ENCODE measurements at regions not wholly inside any gene's neighbourhood (a gene's known extent, or its start where the extent isn't known, plus 50 kb on each side); places are given as distances from the start of the nearest gene placed in this dataset.

DNA sequence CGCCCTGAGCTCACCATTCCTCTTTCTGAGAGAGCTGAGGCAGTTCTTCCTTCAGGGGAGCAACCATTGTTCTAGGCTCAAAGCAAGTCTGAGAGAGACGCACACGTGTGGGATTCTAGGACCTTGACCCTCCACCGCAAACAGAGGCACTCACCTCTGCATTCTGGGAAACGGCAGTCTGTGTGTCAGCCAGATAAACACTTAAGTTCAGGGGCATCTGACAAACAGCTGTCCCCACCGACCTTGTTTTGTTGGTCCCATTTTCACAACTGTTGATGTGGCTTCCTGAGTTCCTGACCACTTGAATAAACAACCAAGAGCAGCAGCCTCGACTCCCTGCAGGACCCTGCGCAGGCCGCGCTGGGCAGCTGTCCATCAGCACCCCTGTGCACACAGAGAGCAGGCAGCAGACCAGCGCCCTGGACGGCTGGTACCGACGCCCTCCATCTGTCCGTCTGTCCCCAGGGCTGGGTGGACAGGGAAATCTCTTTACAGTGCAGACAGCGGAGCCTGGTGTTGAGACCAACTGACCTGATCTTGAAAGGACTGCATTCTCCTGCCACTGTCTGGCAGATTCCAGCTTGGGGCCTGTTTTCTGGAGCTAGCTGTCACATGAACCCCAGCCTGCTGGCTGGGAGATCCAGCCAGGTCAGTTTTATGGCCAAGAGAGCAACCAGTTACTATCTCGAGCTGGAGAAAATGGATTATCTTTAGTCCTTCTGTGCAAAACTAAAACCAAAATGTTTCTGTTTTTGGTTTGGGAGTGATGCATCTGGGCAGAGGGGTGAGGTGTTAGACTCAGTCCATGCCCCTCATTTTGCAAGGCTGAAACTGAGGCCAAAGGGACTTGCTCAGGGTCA is 64.2 kb downstream of the FAM43A start (continued):
- TF ChIP-seq, protein P1, sequence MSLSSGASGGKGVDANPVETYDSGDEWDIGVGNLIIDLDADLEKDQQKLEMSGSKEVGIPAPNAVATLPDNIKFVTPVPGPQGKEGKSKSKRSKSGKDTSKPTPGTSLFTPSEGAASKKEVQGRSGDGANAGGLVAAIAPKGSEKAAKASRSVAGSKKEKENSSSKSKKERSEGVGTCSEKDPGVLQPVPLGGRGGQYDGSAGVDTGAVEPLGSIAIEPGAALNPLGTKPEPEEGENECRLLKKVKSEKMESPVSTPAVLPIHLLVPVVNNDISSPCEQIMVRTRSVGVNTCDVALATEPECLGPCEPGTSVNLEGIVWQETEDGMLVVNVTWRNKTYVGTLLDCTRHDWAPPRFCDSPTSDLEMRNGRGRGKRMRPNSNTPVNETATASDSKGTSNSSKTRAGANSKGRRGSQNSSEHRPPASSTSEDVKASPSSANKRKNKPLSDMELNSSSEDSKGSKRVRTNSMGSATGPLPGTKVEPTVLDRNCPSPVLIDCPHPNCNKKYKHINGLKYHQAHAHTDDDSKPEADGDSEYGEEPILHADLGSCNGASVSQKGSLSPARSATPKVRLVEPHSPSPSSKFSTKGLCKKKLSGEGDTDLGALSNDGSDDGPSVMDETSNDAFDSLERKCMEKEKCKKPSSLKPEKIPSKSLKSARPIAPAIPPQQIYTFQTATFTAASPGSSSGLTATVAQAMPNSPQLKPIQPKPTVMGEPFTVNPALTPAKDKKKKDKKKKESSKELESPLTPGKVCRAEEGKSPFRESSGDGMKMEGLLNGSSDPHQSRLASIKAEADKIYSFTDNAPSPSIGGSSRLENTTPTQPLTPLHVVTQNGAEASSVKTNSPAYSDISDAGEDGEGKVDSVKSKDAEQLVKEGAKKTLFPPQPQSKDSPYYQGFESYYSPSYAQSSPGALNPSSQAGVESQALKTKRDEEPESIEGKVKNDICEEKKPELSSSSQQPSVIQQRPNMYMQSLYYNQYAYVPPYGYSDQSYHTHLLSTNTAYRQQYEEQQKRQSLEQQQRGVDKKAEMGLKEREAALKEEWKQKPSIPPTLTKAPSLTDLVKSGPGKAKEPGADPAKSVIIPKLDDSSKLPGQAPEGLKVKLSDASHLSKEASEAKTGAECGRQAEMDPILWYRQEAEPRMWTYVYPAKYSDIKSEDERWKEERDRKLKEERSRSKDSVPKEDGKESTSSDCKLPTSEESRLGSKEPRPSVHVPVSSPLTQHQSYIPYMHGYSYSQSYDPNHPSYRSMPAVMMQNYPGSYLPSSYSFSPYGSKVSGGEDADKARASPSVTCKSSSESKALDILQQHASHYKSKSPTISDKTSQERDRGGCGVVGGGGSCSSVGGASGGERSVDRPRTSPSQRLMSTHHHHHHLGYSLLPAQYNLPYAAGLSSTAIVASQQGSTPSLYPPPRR (CRISPR knock-in tag; IDR thresholded peaks at IDR 0.05; ENCODE audit: borderline replicate concordance) = peak; percentile 86
- peak; percentile 77 for TF ChIP-seq ZNF143 (CRISPR knock-in tag; IDR thresholded peaks at IDR 0.05)
- no peak for TF ChIP-seq CC2D1A (CRISPR knock-in tag; IDR thresholded peaks at IDR 0.05)
- TF ChIP-seq, protein P2, sequence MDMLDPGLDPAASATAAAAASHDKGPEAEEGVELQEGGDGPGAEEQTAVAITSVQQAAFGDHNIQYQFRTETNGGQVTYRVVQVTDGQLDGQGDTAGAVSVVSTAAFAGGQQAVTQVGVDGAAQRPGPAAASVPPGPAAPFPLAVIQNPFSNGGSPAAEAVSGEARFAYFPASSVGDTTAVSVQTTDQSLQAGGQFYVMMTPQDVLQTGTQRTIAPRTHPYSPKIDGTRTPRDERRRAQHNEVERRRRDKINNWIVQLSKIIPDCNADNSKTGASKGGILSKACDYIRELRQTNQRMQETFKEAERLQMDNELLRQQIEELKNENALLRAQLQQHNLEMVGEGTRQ (IDR thresholded peaks at IDR 0.05; ENCODE audit: low read depth, low read length) = peak; percentile 46
- TF ChIP-seq, protein P2 (CRISPR knock-in tag; IDR thresholded peaks at IDR 0.05; ENCODE audit: borderline replicate concordance) = no peak; the same call in 1 of the 2 replicates
- TF ChIP-seq ZNF280B (CRISPR knock-in tag; IDR thresholded peaks at IDR 0.05; ENCODE audit: borderline replicate concordance) = peak; percentile 80; the same call in 1 of the 2 replicates
- no peak for TF ChIP-seq SMARCE1 (IDR thresholded peaks at IDR 0.05; ENCODE audit: borderline replicate concordance)
- no peak for TF ChIP-seq CBX2 (IDR thresholded peaks at IDR 0.05; ENCODE audit: low read depth, low read length)
- 0 out of 2 replicates have a peak, but pooled peaks have one; percentile 49 for TF ChIP-seq CBX2 (CRISPR knock-in tag; IDR thresholded peaks at IDR 0.05; ENCODE audit: low read depth)
- peak; percentile 79 for TF ChIP-seq ZBTB7B (CRISPR knock-in tag; IDR thresholded peaks at IDR 0.05)
- TF ChIP-seq ZFP91 (CRISPR knock-in tag; IDR thresholded peaks at IDR 0.05; ENCODE audit: borderline replicate concordance) = peak; percentile 76; the same call in 1 of the 2 replicates
- TF ChIP-seq, protein P3, sequence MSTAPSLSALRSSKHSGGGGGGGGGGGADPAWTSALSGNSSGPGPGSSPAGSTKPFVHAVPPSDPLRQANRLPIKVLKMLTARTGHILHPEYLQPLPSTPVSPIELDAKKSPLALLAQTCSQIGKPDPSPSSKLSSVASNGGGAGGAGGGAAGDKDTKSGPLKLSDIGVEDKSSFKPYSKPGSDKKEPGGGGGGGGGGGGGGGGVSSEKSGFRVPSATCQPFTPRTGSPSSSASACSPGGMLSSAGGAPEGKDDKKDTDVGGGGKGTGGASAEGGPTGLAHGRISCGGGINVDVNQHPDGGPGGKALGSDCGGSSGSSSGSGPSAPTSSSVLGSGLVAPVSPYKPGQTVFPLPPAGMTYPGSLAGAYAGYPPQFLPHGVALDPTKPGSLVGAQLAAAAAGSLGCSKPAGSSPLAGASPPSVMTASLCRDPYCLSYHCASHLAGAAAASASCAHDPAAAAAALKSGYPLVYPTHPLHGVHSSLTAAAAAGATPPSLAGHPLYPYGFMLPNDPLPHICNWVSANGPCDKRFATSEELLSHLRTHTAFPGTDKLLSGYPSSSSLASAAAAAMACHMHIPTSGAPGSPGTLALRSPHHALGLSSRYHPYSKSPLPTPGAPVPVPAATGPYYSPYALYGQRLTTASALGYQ (CRISPR knock-in tag; IDR thresholded peaks at IDR 0.05) = 0 out of 2 replicates have a peak, but pooled peaks have one; percentile 45
- TF ChIP-seq SAFB2 (CRISPR knock-in tag; IDR thresholded peaks at IDR 0.05; ENCODE audit: borderline replicate concordance, low read depth) = no peak
- no peak for TF ChIP-seq XBP1 (CRISPR knock-in tag; IDR thresholded peaks at IDR 0.05)
- 0 out of 2 replicates have a peak, but pooled peaks have one; percentile 68 for TF ChIP-seq ZNF296 (CRISPR knock-in tag; conservative IDR thresholded peaks at IDR 0.05)
- TF ChIP-seq TRIM24 (CRISPR knock-in tag; IDR thresholded peaks at IDR 0.05) = no peak
